T-cell (primary cell): ENCODE measurements at regions not wholly inside any gene's neighbourhood (a gene's known extent, or its start where the extent isn't known, plus 50 kb on each side); places are given as distances from the start of the nearest gene placed in this dataset.
"Not testable (repeated sequence)": the region's sequence is repeated elsewhere in the genome, so short reads cannot be mapped to it uniquely, and the experiment has no call there.

Source experiments
- ATAC-seq, 4 experiments: fragments of 200-7000 bp in 3 of 4; fragments of 150-1000 bp in 1 of 4; cut with Tn5 transposase; replicated peaks in 1 of 4; 1 replicate in 3 of 4; 2 replicates in 1 of 4; pipeline ENCODE4 v1.10.0; 2021; ENCODE audit warnings: moderate library complexity in 3 of 4, mild to moderate bottlenecking in 2 of 4, moderate number of reproducible peaks in 1 of 4
- CTCF ChIA-PET, 2 donors: fragments of 300-600 bp; sonication (Branson Sonifier 250); formaldehyde crosslinking; loops; one replicate each; lab custom pipeline; 2022; ENCODE audit warnings: antibody characterized with exemption in 2 of 2; lab: Charles Lee
- POLR2A ChIA-PET, 2 donors: fragments of 300-600 bp; sonication (Branson Sonifier 250); formaldehyde crosslinking; loops; one replicate each; lab custom pipeline; 2022; ENCODE audit warnings: antibody characterized with exemption in 2 of 2; lab: Charles Lee
- DNase-seq, 35 experiments: peaks; one replicate each; pipeline versions ENCODE4 v3.0.0 to v3.0.0-alpha.2; 2013 to 2023
- H3K27ac ChIP-seq: one replicate; pipeline ENCODE4 v1.5.1; 2013; ENCODE audit warnings: low read length
- H3K27me3 ChIP-seq, 2 experiments: replicated peaks in 1 of 2; 1 replicate in 1 of 2; 2 replicates in 1 of 2; pipeline versions ENCODE4 v1.6.1 to v1.7.0; 2013; ENCODE audit warnings: low read length in 1 of 2, mixed read lengths in 1 of 2; ENCODE audit not compliant: control insufficient read depth in 2 of 2, insufficient read depth in 2 of 2; ENCODE audit errors: extremely low read depth in 1 of 2
- H3K36me3 ChIP-seq, 2 donors: 1 replicate in 1 of 2; 2 replicates in 1 of 2; pipeline versions ENCODE4 v1.6.1 to v1.7.0; 2013; ENCODE audit warnings: low read length in 1 of 2; ENCODE audit not compliant: control insufficient read depth in 2 of 2, insufficient read depth in 1 of 2; ENCODE audit errors: extremely low read depth in 1 of 2
- H3K4me1 ChIP-seq, 2 experiments: 1 replicate in 1 of 2; 2 replicates in 1 of 2; pipeline versions ENCODE4 v1.6.1 to v1.7.0; 2013; ENCODE audit warnings: low read length in 2 of 2, mixed read lengths in 1 of 2; ENCODE audit not compliant: insufficient read depth in 2 of 2, control insufficient read depth in 1 of 2; ENCODE audit errors: extremely low read depth in 1 of 2
- H3K4me3 ChIP-seq, 2 donors: 1 replicate in 1 of 2; 2 replicates in 1 of 2; pipeline versions ENCODE4 v1.5.1 to v1.7.0; 2013; ENCODE audit warnings: mild to moderate bottlenecking in 2 of 2, low read length in 1 of 2, moderate library complexity in 1 of 2; ENCODE audit not compliant: control insufficient read depth in 1 of 2; ENCODE audit errors: extremely low read depth in 1 of 2
- H3K9me3 ChIP-seq: 2 replicates; pipeline ENCODE4 v1.7.0; 2013
- H3K27ac Mint-ChIP-seq, 2 donors: one replicate each; pipeline ENCODE4 v1.8.0; 2020 to 2021; ENCODE audit warnings: mild to moderate bottlenecking in 2 of 2, mixed read lengths in 2 of 2
- H3K27me3 Mint-ChIP-seq, 2 donors: one replicate each; pipeline ENCODE4 v1.8.0; 2021 to 2022; ENCODE audit warnings: mixed read lengths in 2 of 2
- H3K36me3 Mint-ChIP-seq: one replicate; pipeline ENCODE4 v1.8.0; 2021; ENCODE audit warnings: mixed read lengths
- H3K4me1 Mint-ChIP-seq, 3 donors: one replicate each; pipeline ENCODE4 v1.8.0; 2020 to 2022; ENCODE audit warnings: mixed read lengths in 3 of 3, mild to moderate bottlenecking in 1 of 3
- H3K4me3 Mint-ChIP-seq, 3 donors: one replicate each; pipeline ENCODE4 v1.8.0; 2020 to 2022; ENCODE audit warnings: mild to moderate bottlenecking in 3 of 3, mixed read lengths in 3 of 3, moderate library complexity in 3 of 3
- H3K9me3 Mint-ChIP-seq, 3 donors: one replicate each; pipeline ENCODE4 v1.8.0; 2020 to 2022; ENCODE audit warnings: mixed read lengths in 3 of 3
- WGBS: methylation state at CpG from one replicate; pipeline ENCODE4 v1.1.5; 2013; ENCODE audit warnings: missing lambda C conversion rate; ENCODE audit not compliant: insufficient coverage; 5-methylcytosine and 5-hydroxymethylcytosine counted together

DNA sequence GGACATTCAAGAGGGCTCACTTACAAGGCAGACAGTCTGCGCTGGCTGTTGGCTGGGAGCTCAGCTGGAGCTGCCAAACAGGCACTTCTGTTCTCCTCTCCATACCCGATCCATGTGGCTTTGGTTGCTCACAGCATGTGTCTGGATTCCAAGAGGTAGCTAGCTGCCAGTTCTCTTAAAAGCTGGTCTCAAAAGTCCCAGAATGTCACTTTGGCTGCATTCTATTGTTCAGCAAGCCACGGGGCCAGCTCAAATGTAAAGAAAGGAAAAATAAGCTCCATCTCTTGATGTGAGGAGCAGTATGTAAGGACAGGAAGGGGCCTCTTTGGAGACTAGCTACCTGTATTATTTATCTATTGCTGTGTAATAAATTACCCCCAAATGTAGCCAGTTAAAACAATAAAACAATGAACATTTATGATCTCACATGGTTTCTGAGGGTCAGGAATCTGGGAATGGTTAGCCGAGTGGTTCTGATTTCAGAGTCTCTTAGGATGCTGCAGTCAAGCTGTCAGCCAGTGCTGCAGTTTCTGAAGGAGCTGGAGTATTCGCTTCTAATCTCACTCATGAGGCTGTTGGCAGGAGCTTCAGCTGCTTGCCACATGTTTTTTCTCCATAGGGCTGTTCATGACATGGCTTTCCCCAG is 112.7 kb upstream of the CLINT1 start:
- Mint-ChIP-seq H3K36me3 (no peaks in the 10 kb centered on the region), H3K4me1 (no peaks in the 10 kb centered on the region), H3K27me3 (peaks cover 16 to 25% of the 10 kb centered on the region in 2 donors), H3K9me3 (no peaks in the 10 kb centered on the region), H3K4me3 (no peak overlapping the region), H3K27ac (no peak overlapping the region)
- no peak for DNase-seq
- Histone ChIP-seq H3K36me3 (no peaks in the 10 kb centered on the region), H3K9me3 (no peaks in the 10 kb centered on the region), H3K4me3 (no peak overlapping the region), H3K27me3 (no peaks in the 10 kb centered on the region), H3K27ac (no peak overlapping the region), H3K4me1 (no peaks in the 10 kb centered on the region)
- ChIA-PET POLR2A (interaction anchor here in 1 of 2 donors (0.6 kb wide), 1 partner anchor 730 kb away, joined by 3 read pairs; no protein-coding TSS in a partner anchor), CTCF (no interaction called here)
- WGBS, result 85% methylated on average over 4 of the region's 5 CpGs
- no peak for ATAC-seq

- H3K4me1 ChIP-seq, H3K9me3 Mint-ChIP-seq, H3K27ac Mint-ChIP-seq, POLR2A ChIA-PET, H3K27me3 ChIP-seq, H3K9me3 ChIP-seq, CTCF ChIA-PET, H3K27ac ChIP-seq, H3K4me1 Mint-ChIP-seq, ATAC-seq, H3K27me3 Mint-ChIP-seq, H3K4me3 ChIP-seq, H3K36me3 Mint-ChIP-seq, H3K36me3 ChIP-seq, H3K4me3 Mint-ChIP-seq, DNase-seq: not testable (repeated sequence)
- no CpG with 5 or more reads among the region's 6 CpGs for WGBS
Measured at GRCh38 chr5:157968570-157968969, 109.6 kb upstream of the CLINT1 start.

- H3K36me3 Mint-ChIP-seq, result no peaks in the 10 kb centered on the region
- H3K4me3 Mint-ChIP-seq, result no peak overlapping the region
- Histone ChIP-seq H3K27me3 (peaks cover 0 to 3% of the 10 kb centered on the region in 2 experiments), H3K36me3 (no peaks in the 10 kb centered on the region), H3K4me3 (no peak overlapping the region), H3K27ac (no peak overlapping the region), H3K9me3 (no peaks in the 10 kb centered on the region), H3K4me1 (no peaks in the 10 kb centered on the region)
- DNase-seq, result no peak
- H3K9me3 Mint-ChIP-seq, result no peaks in the 10 kb centered on the region
- no peak overlapping the region for H3K27ac Mint-ChIP-seq
- no peaks in the 10 kb centered on the region for H3K4me1 Mint-ChIP-seq
- 90% methylated on average over 2 of the region's 9 CpGs for WGBS
- peaks cover 2 to 4% of the 10 kb centered on the region in 2 donors for H3K27me3 Mint-ChIP-seq
- ChIA-PET POLR2A (no interaction called here), CTCF (interaction anchor here (0.6 kb wide), 2 partner anchors 12 to 33 kb away, joined by 4 to 5 read pairs; no protein-coding TSS in a partner anchor)
- ATAC-seq, result no peak
Measured at GRCh38 chr5:157965989-157966388, 107.0 kb upstream of the CLINT1 start.

DNA sequence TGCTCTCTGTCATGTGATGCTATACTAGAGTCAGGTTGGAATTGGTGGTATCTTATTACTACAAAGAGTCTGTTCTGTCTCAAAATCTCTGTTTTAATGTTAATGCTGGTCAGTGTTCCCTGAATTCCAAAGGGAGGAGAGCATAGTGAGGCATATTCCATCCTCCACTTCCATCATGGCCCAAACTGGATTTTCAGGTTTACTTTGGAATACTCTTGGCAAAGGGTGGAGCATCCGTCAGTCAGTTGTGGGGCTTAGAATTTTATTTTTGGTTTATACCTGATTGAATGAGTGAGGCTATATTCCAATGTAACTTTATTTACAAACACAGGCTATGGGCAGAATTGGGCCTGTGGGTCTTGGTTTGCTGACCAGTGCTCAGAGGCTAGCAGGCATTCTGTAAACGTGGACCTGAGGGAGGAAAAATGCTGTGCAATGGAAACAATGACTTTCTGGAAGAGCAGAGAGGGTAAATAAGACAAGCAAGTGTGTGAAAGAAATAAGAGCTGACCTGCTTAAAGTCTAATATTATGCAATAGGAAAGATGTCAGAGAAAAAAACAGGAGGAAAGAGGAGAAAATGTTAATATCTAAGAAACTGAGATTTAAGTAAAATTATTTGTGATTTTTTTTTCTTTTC is 106.2 kb upstream of the CLINT1 start:
- DNase-seq, result no peak
- ChIA-PET CTCF (no interaction called here), POLR2A (interaction anchor here in 1 of 2 donors (0.6 kb wide), 1 partner anchor 9 kb away, joined by 5 read pairs; no protein-coding TSS in a partner anchor)
- Mint-ChIP-seq H3K4me1 (no peaks in the 10 kb centered on the region), H3K4me3 (no peak overlapping the region), H3K36me3 (no peaks in the 10 kb centered on the region), H3K27ac (no peak overlapping the region), H3K9me3 (no peaks in the 10 kb centered on the region), H3K27me3 (peaks cover 3 to 4% of the 10 kb centered on the region in 2 donors)
- no peaks in the 10 kb centered on the region for H3K4me1 ChIP-seq
- no peak overlapping the region for H3K4me3 ChIP-seq
- H3K27me3 ChIP-seq, result peaks cover 0 to 3% of the 10 kb centered on the region in 2 experiments
- H3K9me3 ChIP-seq, result no peaks in the 10 kb centered on the region
- 33% methylated on average over 1 of the region's 2 CpGs for WGBS
- no peaks in the 10 kb centered on the region for H3K36me3 ChIP-seq
- H3K27ac ChIP-seq, result no peak overlapping the region
- no peak for ATAC-seq

- WGBS, result 97% methylated on average over 3 of the region's 4 CpGs
- ChIA-PET POLR2A (no interaction called here), CTCF (no interaction called here)
- H3K27ac ChIP-seq, result no peak overlapping the region
- H3K27ac Mint-ChIP-seq, result no peak overlapping the region
- H3K27me3 ChIP-seq, result peaks cover 0 to 3% of the 10 kb centered on the region in 2 experiments
- H3K4me1 ChIP-seq, result no peaks in the 10 kb centered on the region
- no peak overlapping the region for H3K4me3 ChIP-seq
- no peaks in the 10 kb centered on the region for H3K36me3 Mint-ChIP-seq
- H3K4me3 Mint-ChIP-seq, result no peak overlapping the region
- no peaks in the 10 kb centered on the region for H3K9me3 Mint-ChIP-seq
- no peak for DNase-seq
- no peaks in the 10 kb centered on the region for H3K4me1 Mint-ChIP-seq
- no peaks in the 10 kb centered on the region for H3K36me3 ChIP-seq
- H3K9me3 ChIP-seq, result no peaks in the 10 kb centered on the region
- ATAC-seq, result no peak
- peaks cover 3 to 4% of the 10 kb centered on the region in 2 donors for H3K27me3 Mint-ChIP-seq
Measured at GRCh38 chr5:157963761-157964160, 104.8 kb upstream of the CLINT1 start.

- no peaks in the 10 kb centered on the region for H3K4me1 Mint-ChIP-seq
- H3K9me3 Mint-ChIP-seq, result no peaks in the 10 kb centered on the region
- no peak overlapping the region for H3K4me3 Mint-ChIP-seq
- Histone ChIP-seq H3K9me3 (no peaks in the 10 kb centered on the region), H3K36me3 (no peaks in the 10 kb centered on the region), H3K4me3 (no peak overlapping the region), H3K4me1 (no peaks in the 10 kb centered on the region), H3K27ac (no peak overlapping the region), H3K27me3 (peaks cover 0 to 3% of the 10 kb centered on the region in 2 experiments)
- CTCF ChIA-PET, result no interaction called here
- POLR2A ChIA-PET, result no interaction called here
- DNase-seq, result no peak
- H3K27me3 Mint-ChIP-seq, result peaks cover 3 to 4% of the 10 kb centered on the region in 2 donors
- H3K36me3 Mint-ChIP-seq, result no peaks in the 10 kb centered on the region
- no CpG with 5 or more reads among the region's 2 CpGs for WGBS
- ATAC-seq, result no peak
- no peak overlapping the region for H3K27ac Mint-ChIP-seq
Measured at GRCh38 chr5:157963244-157963643, 104.3 kb upstream of the CLINT1 start.
